GM13977 (cell line): ENCODE measurements at regions not wholly inside any gene's neighbourhood (a gene's known extent, or its start where the extent isn't known, plus 50 kb on each side); places are given as distances from the start of the nearest gene placed in this dataset.

Experiments used
- DNase-seq: peaks from one replicate; pipeline ENCODE4 v3.0.0; 2012; ENCODE audit warnings: low spot score
- CTCF ChIP-seq: IDR thresholded peaks from 2 replicates; pipeline ENCODE4 v1.5.1; 2012; ENCODE audit warnings: mild to moderate bottlenecking, control low read depth; ENCODE audit not compliant: insufficient read depth; ENCODE audit errors: extremely low read depth, missing control alignments
- in situ Hi-C: fragments of 300-500 bp; cut with MboI; formaldehyde crosslinking; loops from one replicate; pipeline ENCODE4 v1.12.0; 2022; ENCODE audit warnings: low sequenced_read_pairs, low pct_unique_long_range_greater_than_20kb, mixed read lengths, inconsistent platforms; ENCODE audit not compliant: unreplicated experiment

GRCh38 chr4:124278477-124278876, 434.1 kb downstream of the ANKRD50 start:
- no peak for TF ChIP-seq CTCF
- in situ Hi-C loops, result no loop called here
- no peak for DNase-seq

GRCh38 chr4:124279741-124280140, 432.8 kb downstream of the ANKRD50 start:
- DNase-seq, result no peak
- in situ Hi-C loops, result no loop called here
- no peak for TF ChIP-seq CTCF

GRCh38 chr4:124282301-124282898, 430.1 kb downstream of the ANKRD50 start:
- no peak for TF ChIP-seq CTCF
- no peak for DNase-seq
- in situ Hi-C loops, result no loop called here

- TF ChIP-seq CTCF, result no peak
- no peak for DNase-seq
- in situ Hi-C loops, result no loop called here
Measured at GRCh38 chr4:124288706-124289486, 423.6 kb downstream of the ANKRD50 start.

GRCh38 chr4:124290678-124291077, 421.9 kb downstream of the ANKRD50 start:
- in situ Hi-C loops, result no loop called here
- no peak for TF ChIP-seq CTCF
- DNase-seq, result no peak

- no peak for DNase-seq
- in situ Hi-C loops, result no loop called here
- TF ChIP-seq CTCF, result no peak
Measured at GRCh38 chr4:124295413-124295812, 417.1 kb downstream of the ANKRD50 start.
